ENCODE measurements at regions not wholly inside any gene's neighbourhood (a gene's known extent, or its start where the extent isn't known, plus 50 kb on each side); places are given as distances from the start of the nearest gene placed in this dataset.

GRCh38 chr13:86765462-86765861 is 905.7 kb upstream of the SLITRK5 start:
- H3K27ac ChIP-seq, result no peak overlapping the region
- no peaks in the 10 kb centered on the region for H3K9me3 ChIP-seq (ENCODE audit: low read depth, low read length)
- H3K9ac ChIP-seq (ENCODE audit: insufficient read length), result no peak overlapping the region
- H3K36me3 ChIP-seq (ENCODE audit: insufficient read depth, low read length), result no peaks in the 10 kb centered on the region
- no peak for DNase-seq (ENCODE audit: low read depth, low spot score)
- H3K4me3 ChIP-seq, result no peak overlapping the region
- TF ChIP-seq FOXP2 (optimal IDR thresholded peaks at IDR 0.05; ENCODE audit: control extremely low read depth, extremely low read length, insufficient read depth), result no peak
- TF ChIP-seq POLR2AphosphoS5 (IDR thresholded peaks at IDR 0.05; ENCODE audit: borderline replicate concordance, low read depth, low read length), result no peak
- no peak for TF ChIP-seq EZH2 (IDR thresholded peaks at IDR 0.05)

GRCh38 chr13:86788616-86789015 is 882.6 kb upstream of the SLITRK5 start:
- TF ChIP-seq POLR2AphosphoS5 (IDR thresholded peaks at IDR 0.05; ENCODE audit: borderline replicate concordance, low read depth, low read length) (no peak), EZH2 (IDR thresholded peaks at IDR 0.05) (no peak), FOXP2 (optimal IDR thresholded peaks at IDR 0.05; ENCODE audit: control extremely low read depth, extremely low read length, insufficient read depth) (no peak)
- Histone ChIP-seq H3K9ac (ENCODE audit: insufficient read length) (no peak overlapping the region), H3K27ac (no peak overlapping the region), H3K9me3 (ENCODE audit: low read depth, low read length) (no peaks in the 10 kb centered on the region), H3K4me3 (no peak overlapping the region), H3K36me3 (ENCODE audit: insufficient read depth, low read length) (no peaks in the 10 kb centered on the region)
- no peak for DNase-seq (ENCODE audit: low read depth, low spot score)

GRCh38 chr13:86792153-86792651 is 879.0 kb upstream of the SLITRK5 start:
- no peak overlapping the region for H3K9ac ChIP-seq (ENCODE audit: insufficient read length)
- no peak overlapping the region for H3K27ac ChIP-seq
- no peak for DNase-seq (ENCODE audit: low read depth, low spot score)
- H3K9me3 ChIP-seq (ENCODE audit: low read depth, low read length), result no peaks in the 10 kb centered on the region
- H3K36me3 ChIP-seq (ENCODE audit: insufficient read depth, low read length), result no peaks in the 10 kb centered on the region
- TF ChIP-seq POLR2AphosphoS5 (IDR thresholded peaks at IDR 0.05; ENCODE audit: borderline replicate concordance, low read depth, low read length), result no peak
- TF ChIP-seq EZH2 (IDR thresholded peaks at IDR 0.05), result no peak
- TF ChIP-seq FOXP2 (optimal IDR thresholded peaks at IDR 0.05; ENCODE audit: control extremely low read depth, extremely low read length, insufficient read depth), result no peak
- H3K4me3 ChIP-seq, result no peak overlapping the region

GRCh38 chr13:86795858-86796257 is 875.3 kb upstream of the SLITRK5 start:
- no peaks in the 10 kb centered on the region for H3K9me3 ChIP-seq (ENCODE audit: low read depth, low read length)
- H3K27ac ChIP-seq, result no peak overlapping the region
- no peak overlapping the region for H3K9ac ChIP-seq (ENCODE audit: insufficient read length)
- TF ChIP-seq FOXP2 (optimal IDR thresholded peaks at IDR 0.05; ENCODE audit: control extremely low read depth, extremely low read length, insufficient read depth) (no peak), EZH2 (IDR thresholded peaks at IDR 0.05) (no peak), POLR2AphosphoS5 (IDR thresholded peaks at IDR 0.05; ENCODE audit: borderline replicate concordance, low read depth, low read length) (no peak)
- DNase-seq (ENCODE audit: low read depth, low spot score), result no peak
- no peak overlapping the region for H3K4me3 ChIP-seq
- H3K36me3 ChIP-seq (ENCODE audit: insufficient read depth, low read length), result no peaks in the 10 kb centered on the region

GRCh38 chr13:86810361-86810760 is 860.8 kb upstream of the SLITRK5 start:
- Histone ChIP-seq H3K9ac (ENCODE audit: insufficient read length) (no peak overlapping the region), H3K9me3 (ENCODE audit: low read depth, low read length) (no peaks in the 10 kb centered on the region), H3K27ac (no peak overlapping the region), H3K4me3 (no peak overlapping the region), H3K36me3 (ENCODE audit: insufficient read depth, low read length) (no peaks in the 10 kb centered on the region)
- TF ChIP-seq EZH2 (IDR thresholded peaks at IDR 0.05) (no peak), POLR2AphosphoS5 (IDR thresholded peaks at IDR 0.05; ENCODE audit: borderline replicate concordance, low read depth, low read length) (no peak), FOXP2 (optimal IDR thresholded peaks at IDR 0.05; ENCODE audit: control extremely low read depth, extremely low read length, insufficient read depth) (no peak)
- no peak for DNase-seq (ENCODE audit: low read depth, low spot score)

- H3K9ac ChIP-seq (ENCODE audit: insufficient read length), result no peak overlapping the region
- TF ChIP-seq FOXP2 (optimal IDR thresholded peaks at IDR 0.05; ENCODE audit: control extremely low read depth, extremely low read length, insufficient read depth), result no peak
- no peak for TF ChIP-seq EZH2 (IDR thresholded peaks at IDR 0.05)
- TF ChIP-seq POLR2AphosphoS5 (IDR thresholded peaks at IDR 0.05; ENCODE audit: borderline replicate concordance, low read depth, low read length), result no peak
- no peak overlapping the region for H3K27ac ChIP-seq
- no peaks in the 10 kb centered on the region for H3K36me3 ChIP-seq (ENCODE audit: insufficient read depth, low read length)
- no peak overlapping the region for H3K4me3 ChIP-seq
- no peaks in the 10 kb centered on the region for H3K9me3 ChIP-seq (ENCODE audit: low read depth, low read length)
- DNase-seq (ENCODE audit: low read depth, low spot score), result no peak
Measured at GRCh38 chr13:86813198-86813597, 858.0 kb upstream of the SLITRK5 start.

GRCh38 chr13:86825410-86825809 is 845.8 kb upstream of the SLITRK5 start:
- DNase-seq (ENCODE audit: low read depth, low spot score), result no peak
- H3K4me3 ChIP-seq, result no peak overlapping the region
- TF ChIP-seq POLR2AphosphoS5 (IDR thresholded peaks at IDR 0.05; ENCODE audit: borderline replicate concordance, low read depth, low read length), result no peak
- TF ChIP-seq FOXP2 (optimal IDR thresholded peaks at IDR 0.05; ENCODE audit: control extremely low read depth, extremely low read length, insufficient read depth), result no peak
- no peak for TF ChIP-seq EZH2 (IDR thresholded peaks at IDR 0.05)
- H3K27ac ChIP-seq, result no peak overlapping the region
- no peaks in the 10 kb centered on the region for H3K36me3 ChIP-seq (ENCODE audit: insufficient read depth, low read length)
- no peak overlapping the region for H3K9ac ChIP-seq (ENCODE audit: insufficient read length)
- no peaks in the 10 kb centered on the region for H3K9me3 ChIP-seq (ENCODE audit: low read depth, low read length)

GRCh38 chr13:86826232-86826631 is 844.9 kb upstream of the SLITRK5 start:
- H3K27ac ChIP-seq, result no peak overlapping the region
- no peaks in the 10 kb centered on the region for H3K9me3 ChIP-seq (ENCODE audit: low read depth, low read length)
- no peak overlapping the region for H3K9ac ChIP-seq (ENCODE audit: insufficient read length)
- no peaks in the 10 kb centered on the region for H3K36me3 ChIP-seq (ENCODE audit: insufficient read depth, low read length)
- DNase-seq (ENCODE audit: low read depth, low spot score), result no peak
- no peak overlapping the region for H3K4me3 ChIP-seq
- TF ChIP-seq EZH2 (IDR thresholded peaks at IDR 0.05), result no peak
- TF ChIP-seq FOXP2 (optimal IDR thresholded peaks at IDR 0.05; ENCODE audit: control extremely low read depth, extremely low read length, insufficient read depth), result no peak
- no peak for TF ChIP-seq POLR2AphosphoS5 (IDR thresholded peaks at IDR 0.05; ENCODE audit: borderline replicate concordance, low read depth, low read length)

GRCh38 chr13:86830046-86830445 is 841.1 kb upstream of the SLITRK5 start:
- Histone ChIP-seq H3K36me3 (ENCODE audit: insufficient read depth, low read length) (no peaks in the 10 kb centered on the region), H3K9ac (ENCODE audit: insufficient read length) (no peak overlapping the region), H3K4me3 (no peak overlapping the region), H3K9me3 (ENCODE audit: low read depth, low read length) (no peaks in the 10 kb centered on the region), H3K27ac (no peak overlapping the region)
- DNase-seq (ENCODE audit: low read depth, low spot score), result no peak
- TF ChIP-seq EZH2 (IDR thresholded peaks at IDR 0.05), result no peak
- no peak for TF ChIP-seq POLR2AphosphoS5 (IDR thresholded peaks at IDR 0.05; ENCODE audit: borderline replicate concordance, low read depth, low read length)
- no peak for TF ChIP-seq FOXP2 (optimal IDR thresholded peaks at IDR 0.05; ENCODE audit: control extremely low read depth, extremely low read length, insufficient read depth)

Data from SK-N-MC (cell line).